NCI-H2171 treated with DMSO at 0.1 percent for 48 hours (cell line): ENCODE measurements at regions not wholly inside any gene's neighbourhood (a gene's known extent, or its start where the extent isn't known, plus 50 kb on each side); places are given as distances from the start of the nearest gene placed in this dataset.
"Not testable (repeated sequence)": the region's sequence is repeated elsewhere in the genome, so short reads cannot be mapped to it uniquely, and the experiment has no call there.

Experiments used
- DNase-seq: peaks from one replicate; lab custom pipeline; 2025; lab: John Stamatoyannopoulos, UW

- not testable (repeated sequence) for DNase-seq
Observed at GRCh38 chrX:94341730-94342129, 667.7 kb downstream of the FAM133A start.

GRCh38 chrX:94361241-94361640, 687.2 kb downstream of the FAM133A start:
- no peak for DNase-seq

GRCh38 chrX:94365736-94366135, 691.7 kb downstream of the FAM133A start:
- no peak for DNase-seq

GRCh38 chrX:94366616-94367015, 692.6 kb downstream of the FAM133A start:
- DNase-seq = no peak

- no peak for DNase-seq
Observed at GRCh38 chrX:94389044-94389443, 715.0 kb downstream of the FAM133A start.

GRCh38 chrX:94400488-94400887, 726.5 kb downstream of the FAM133A start:
- no peak for DNase-seq

GRCh38 chrX:94401426-94401825, 727.4 kb downstream of the FAM133A start:
- DNase-seq = no peak

- no peak for DNase-seq
Observed at GRCh38 chrX:94414746-94415145, 740.7 kb downstream of the FAM133A start.

GRCh38 chrX:94418065-94418464, 744.1 kb downstream of the FAM133A start:
- no peak for DNase-seq

- DNase-seq = no peak
Observed at GRCh38 chrX:94424456-94424855, 750.5 kb downstream of the FAM133A start.

- no peak for DNase-seq
Observed at GRCh38 chrX:94430091-94430490, 756.1 kb downstream of the FAM133A start.

- DNase-seq = no peak
Observed at GRCh38 chrX:94435799-94436198, 761.8 kb downstream of the FAM133A start.

- DNase-seq = no peak
Observed at GRCh38 chrX:94454159-94454558, 780.2 kb downstream of the FAM133A start.

GRCh38 chrX:94454606-94455005, 780.6 kb downstream of the FAM133A start:
- DNase-seq = no peak

GRCh38 chrX:94455782-94456181, 781.8 kb downstream of the FAM133A start:
- no peak for DNase-seq

- no peak for DNase-seq
Observed at GRCh38 chrX:94492541-94492940, 818.5 kb downstream of the FAM133A start.

GRCh38 chrX:94493405-94493804, 819.4 kb downstream of the FAM133A start:
- DNase-seq = no peak

- DNase-seq = no peak
Observed at GRCh38 chrX:94511564-94511963, 837.6 kb downstream of the FAM133A start.

GRCh38 chrX:94515009-94515408, 841.0 kb downstream of the FAM133A start:
- DNase-seq = no peak

- DNase-seq = no peak
Observed at GRCh38 chrX:94524867-94525266, 850.9 kb downstream of the FAM133A start.

- no peak for DNase-seq
Observed at GRCh38 chrX:94545722-94546121, 871.7 kb downstream of the FAM133A start.

GRCh38 chrX:94551831-94552230, 877.8 kb downstream of the FAM133A start:
- DNase-seq = no peak

- DNase-seq = no peak
Observed at GRCh38 chrX:94560930-94561329, 886.9 kb downstream of the FAM133A start.

GRCh38 chrX:94576367-94577004, 902.5 kb downstream of the FAM133A start:
- DNase-seq = no peak
